Ishikawa (cell line): ENCODE measurements at regions not wholly inside any gene's neighbourhood (a gene's known extent, or its start where the extent isn't known, plus 50 kb on each side); places are given as distances from the start of the nearest gene placed in this dataset.

Experiments used
- CEBPB ChIP-seq: IDR thresholded peaks from 2 replicates; pipeline ENCODE4 v1.6.1; 2012
- CREB1 ChIP-seq: IDR thresholded peaks from 2 replicates; pipeline ENCODE4 v1.6.1; 2012; ENCODE audit warnings: low read depth
- EGR1 ChIP-seq: IDR thresholded peaks from 2 replicates; pipeline ENCODE4 v1.6.1; 2012
- EP300 ChIP-seq: IDR thresholded peaks from 2 replicates; pipeline ENCODE4 v1.6.1; 2012; ENCODE audit warnings: borderline replicate concordance
- FOXM1 ChIP-seq: IDR thresholded peaks from 2 replicates; pipeline ENCODE4 v1.6.1; 2012; ENCODE audit warnings: low read depth, borderline replicate concordance
- NFIC ChIP-seq: IDR thresholded peaks from 2 replicates; pipeline ENCODE4 v1.6.1; 2012
- RAD21 ChIP-seq: IDR thresholded peaks from 2 replicates; pipeline ENCODE4 v1.6.1; 2012; ENCODE audit warnings: low read depth
- TAF1 ChIP-seq: IDR thresholded peaks from 2 replicates; pipeline ENCODE4 v1.6.1; 2012; ENCODE audit warnings: low read depth, mild to moderate bottlenecking
- TCF12 ChIP-seq: IDR thresholded peaks from 2 replicates; pipeline ENCODE4 v1.6.1; 2012; ENCODE audit warnings: low read depth
- TEAD4 ChIP-seq: IDR thresholded peaks from 2 replicates; pipeline ENCODE4 v1.6.1; 2012
- USF1 ChIP-seq: IDR thresholded peaks from 2 replicates; pipeline ENCODE4 v1.6.1; 2012
- YY1 ChIP-seq: IDR thresholded peaks from 2 replicates; pipeline ENCODE4 v1.6.1; 2012; ENCODE audit warnings: low read depth
- ZBTB7A ChIP-seq: IDR thresholded peaks from 2 replicates; pipeline ENCODE4 v1.6.1; 2012; ENCODE audit warnings: low read depth
- TF ChIP-seq, protein P1 (sequence below): IDR thresholded peaks from 2 replicates; pipeline ENCODE4 v1.6.1; 2012
- TF ChIP-seq, protein P2 (sequence below): IDR thresholded peaks from 2 replicates; pipeline ENCODE4 v1.6.1; 2012; ENCODE audit warnings: low read depth, mild to moderate bottlenecking

DNA sequence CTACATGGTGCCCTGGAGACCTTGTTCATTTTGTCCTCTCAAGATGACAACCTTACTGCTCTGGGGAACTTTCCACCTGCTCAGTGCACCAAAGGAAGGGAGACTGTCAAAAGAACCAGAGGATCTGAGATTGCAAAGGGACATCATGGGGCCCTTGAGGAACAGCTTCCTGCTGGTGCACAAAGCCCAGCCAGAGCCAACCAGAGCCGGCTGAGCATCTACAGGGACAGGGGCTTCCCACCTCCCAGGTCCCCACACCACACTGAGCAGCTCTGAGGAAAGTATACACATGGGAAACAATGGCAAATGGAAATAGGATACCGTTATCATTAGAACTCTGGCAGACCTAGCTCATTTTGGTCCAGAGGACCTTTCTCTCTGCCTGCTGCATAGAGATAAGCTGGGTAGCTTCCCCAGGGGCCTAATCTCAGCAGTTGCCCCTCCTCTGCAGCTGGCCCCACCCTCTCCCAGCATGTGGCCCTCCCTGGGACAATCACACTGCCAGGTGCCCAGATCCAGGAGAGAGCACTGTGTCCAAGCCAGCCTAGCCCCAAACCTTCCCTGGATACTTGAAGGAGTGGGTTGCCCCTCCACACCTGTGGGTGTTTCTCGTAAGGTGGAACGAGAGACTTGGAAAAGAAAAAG is 123.4 kb upstream of the PRR20G start:
- TF ChIP-seq FOXM1 (no peak), TCF12 (no peak), YY1 (no peak), NFIC (no peak), EGR1 (no peak), RAD21 (no peak), EP300 (no peak), USF1 (no peak), ZBTB7A (no peak), TEAD4 (no peak), CEBPB (no peak), TAF1 (no peak), CREB1 (no peak)
- TF ChIP-seq, protein P1, sequence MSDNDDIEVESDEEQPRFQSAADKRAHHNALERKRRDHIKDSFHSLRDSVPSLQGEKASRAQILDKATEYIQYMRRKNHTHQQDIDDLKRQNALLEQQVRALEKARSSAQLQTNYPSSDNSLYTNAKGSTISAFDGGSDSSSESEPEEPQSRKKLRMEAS: no peak
- TF ChIP-seq, protein P2, sequence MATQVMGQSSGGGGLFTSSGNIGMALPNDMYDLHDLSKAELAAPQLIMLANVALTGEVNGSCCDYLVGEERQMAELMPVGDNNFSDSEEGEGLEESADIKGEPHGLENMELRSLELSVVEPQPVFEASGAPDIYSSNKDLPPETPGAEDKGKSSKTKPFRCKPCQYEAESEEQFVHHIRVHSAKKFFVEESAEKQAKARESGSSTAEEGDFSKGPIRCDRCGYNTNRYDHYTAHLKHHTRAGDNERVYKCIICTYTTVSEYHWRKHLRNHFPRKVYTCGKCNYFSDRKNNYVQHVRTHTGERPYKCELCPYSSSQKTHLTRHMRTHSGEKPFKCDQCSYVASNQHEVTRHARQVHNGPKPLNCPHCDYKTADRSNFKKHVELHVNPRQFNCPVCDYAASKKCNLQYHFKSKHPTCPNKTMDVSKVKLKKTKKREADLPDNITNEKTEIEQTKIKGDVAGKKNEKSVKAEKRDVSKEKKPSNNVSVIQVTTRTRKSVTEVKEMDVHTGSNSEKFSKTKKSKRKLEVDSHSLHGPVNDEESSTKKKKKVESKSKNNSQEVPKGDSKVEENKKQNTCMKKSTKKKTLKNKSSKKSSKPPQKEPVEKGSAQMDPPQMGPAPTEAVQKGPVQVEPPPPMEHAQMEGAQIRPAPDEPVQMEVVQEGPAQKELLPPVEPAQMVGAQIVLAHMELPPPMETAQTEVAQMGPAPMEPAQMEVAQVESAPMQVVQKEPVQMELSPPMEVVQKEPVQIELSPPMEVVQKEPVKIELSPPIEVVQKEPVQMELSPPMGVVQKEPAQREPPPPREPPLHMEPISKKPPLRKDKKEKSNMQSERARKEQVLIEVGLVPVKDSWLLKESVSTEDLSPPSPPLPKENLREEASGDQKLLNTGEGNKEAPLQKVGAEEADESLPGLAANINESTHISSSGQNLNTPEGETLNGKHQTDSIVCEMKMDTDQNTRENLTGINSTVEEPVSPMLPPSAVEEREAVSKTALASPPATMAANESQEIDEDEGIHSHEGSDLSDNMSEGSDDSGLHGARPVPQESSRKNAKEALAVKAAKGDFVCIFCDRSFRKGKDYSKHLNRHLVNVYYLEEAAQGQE: no peak

GRCh38 chr3:127410678-127411077 is 122.8 kb upstream of the PRR20G start:
- TF ChIP-seq, protein P1: no peak
- TF ChIP-seq EP300 (no peak), FOXM1 (no peak), EGR1 (no peak), TAF1 (no peak)
- TF ChIP-seq, protein P2: no peak

DNA sequence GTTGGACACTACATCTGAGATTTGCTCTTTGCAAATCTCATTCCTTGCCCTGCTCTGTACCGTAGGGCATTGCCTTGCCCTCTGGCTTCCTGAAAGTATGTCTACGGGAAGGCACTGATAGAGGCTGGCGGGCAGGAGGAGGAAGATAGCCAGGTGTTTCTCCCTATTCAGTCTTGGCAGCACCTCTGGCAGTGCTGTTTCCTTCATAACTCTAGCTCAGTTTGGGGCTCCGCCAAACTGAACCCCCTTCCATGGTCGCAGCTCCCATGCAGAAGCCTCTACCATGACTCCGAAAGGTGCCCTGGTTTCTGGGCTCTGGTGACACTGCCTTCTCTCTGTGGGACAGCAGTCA is 122.3 kb upstream of the PRR20G start:
- TF ChIP-seq, protein P1: no peak
- TF ChIP-seq NFIC (no peak), TEAD4 (no peak), USF1 (no peak), FOXM1 (no peak), CEBPB (no peak), TCF12 (no peak), RAD21 (no peak), EGR1 (no peak), YY1 (no peak)

- TF ChIP-seq CREB1 (no peak), EGR1 (no peak)
These were observed 121.7 kb upstream of the PRR20G start for GRCh38 chr3:127409421-127410136.

DNA sequence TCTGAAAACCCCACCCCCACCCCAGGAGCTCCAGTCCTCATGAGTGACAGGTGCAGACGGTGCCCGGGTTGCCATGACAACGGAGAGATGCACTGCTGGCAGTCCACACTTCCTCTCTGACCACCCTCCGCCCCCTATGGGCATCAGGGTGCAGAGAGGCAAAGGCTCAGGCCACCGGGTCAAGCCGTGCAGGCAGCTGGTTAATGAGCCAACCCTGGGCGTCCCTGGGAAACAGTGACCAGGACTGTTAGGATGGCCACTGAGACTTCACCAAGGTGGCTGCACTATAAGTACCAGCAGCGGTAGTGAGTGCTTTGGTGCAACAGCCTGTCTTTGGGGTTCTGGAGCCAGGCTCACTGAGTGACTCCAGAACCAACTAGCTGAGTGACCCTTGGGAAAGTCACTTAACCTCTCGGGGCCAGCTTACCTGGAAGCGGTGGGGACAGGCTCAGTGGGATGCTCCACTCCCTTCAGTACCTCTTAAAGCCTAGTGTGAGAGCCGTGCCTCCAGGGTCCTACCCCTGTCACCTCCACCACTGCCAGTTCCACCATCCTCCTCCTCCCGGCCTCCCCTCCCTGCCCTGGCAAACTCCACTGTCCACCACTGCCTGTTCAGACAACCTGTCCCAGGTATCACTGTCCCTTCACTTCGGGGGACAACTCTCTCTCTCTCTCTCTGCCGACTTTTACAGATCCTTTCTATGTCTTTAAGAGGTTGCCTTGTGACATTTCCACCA is 121.0 kb upstream of the PRR20G start:
- TF ChIP-seq, protein P1: no peak
- TF ChIP-seq EP300 (no peak), CEBPB (no peak), USF1 (no peak)
- TF ChIP-seq, protein P2: no peak
